GM10248 (cell line): ENCODE measurements at regions not wholly inside any gene's neighbourhood (a gene's known extent, or its start where the extent isn't known, plus 50 kb on each side); places are given as distances from the start of the nearest gene placed in this dataset.

Experiments
- CTCF ChIA-PET: fragments of 300-600 bp; sonication (Branson Sonifier 250); formaldehyde crosslinking; extraction: SDS; loops from one replicate; lab custom pipeline; 2021; ENCODE audit warnings: antibody characterized with exemption; lab: Yijun Ruan, JAX
- POLR2A ChIA-PET: fragments of 350-650 bp; sonication (Branson Sonifier 250); formaldehyde crosslinking; extraction: SDS; loops from one replicate; lab custom pipeline; 2020; ENCODE audit warnings: antibody characterized with exemption; lab: Yijun Ruan, JAX
- DNase-seq: peaks from one replicate; pipeline ENCODE4 v3.0.0; 2012; ENCODE audit errors: extremely low spot score
- CTCF ChIP-seq: IDR thresholded peaks from 2 replicates; pipeline ENCODE4 v1.5.1; 2012; ENCODE audit warnings: mild to moderate bottlenecking, low read depth; ENCODE audit errors: extremely low read depth, missing control alignments, control extremely low read depth

GRCh38 chr20:24207803-24208300, 219.3 kb upstream of the GGTLC1 start:
- ChIA-PET CTCF (interaction anchor here (1.3 to 1.5 kb wide), 2 partner anchors 11 to 16 kb away, joined by 3 to 5 read pairs; no protein-coding TSS in a partner anchor), POLR2A (no interaction called here)
- TF ChIP-seq CTCF: no peak
- DNase-seq: no peak

DNA sequence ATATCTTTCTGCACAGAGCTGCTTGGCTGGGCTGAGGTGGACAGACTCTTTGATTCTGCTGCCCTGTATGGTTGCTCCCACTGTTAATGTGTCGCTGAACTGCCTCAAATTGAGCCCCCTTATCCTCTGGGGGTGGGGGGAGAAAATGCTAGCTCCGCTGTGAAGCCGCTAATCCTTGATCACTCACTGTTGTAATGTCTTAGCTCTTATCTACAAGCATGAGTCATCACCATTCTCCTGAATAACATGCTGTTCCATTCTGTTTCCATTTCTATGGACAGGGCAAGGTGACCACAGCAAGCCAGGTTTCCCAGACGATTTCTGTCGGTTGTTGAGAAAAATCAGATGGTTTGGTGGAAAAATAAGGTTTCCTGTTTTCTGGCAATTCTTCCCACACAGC, 218.4 kb upstream of the GGTLC1 start:
- no peak for TF ChIP-seq CTCF
- CTCF ChIA-PET: interaction anchor here (1.3 to 1.5 kb wide), 2 partner anchors 10 to 17 kb away, joined by 3 to 5 read pairs; no protein-coding TSS in a partner anchor
- DNase-seq: no peak
- POLR2A ChIA-PET: no interaction called here

- no peak for DNase-seq
- TF ChIP-seq CTCF: no peak
- ChIA-PET POLR2A (no interaction called here), CTCF (interaction anchor here (1.2 to 1.5 kb wide), 2 partner anchors 26 to 43 kb away, joined by 3 to 4 read pairs; no protein-coding TSS in a partner anchor)
Measured at GRCh38 chr20:24203526-24204183, 215.1 kb upstream of the GGTLC1 start.

DNA sequence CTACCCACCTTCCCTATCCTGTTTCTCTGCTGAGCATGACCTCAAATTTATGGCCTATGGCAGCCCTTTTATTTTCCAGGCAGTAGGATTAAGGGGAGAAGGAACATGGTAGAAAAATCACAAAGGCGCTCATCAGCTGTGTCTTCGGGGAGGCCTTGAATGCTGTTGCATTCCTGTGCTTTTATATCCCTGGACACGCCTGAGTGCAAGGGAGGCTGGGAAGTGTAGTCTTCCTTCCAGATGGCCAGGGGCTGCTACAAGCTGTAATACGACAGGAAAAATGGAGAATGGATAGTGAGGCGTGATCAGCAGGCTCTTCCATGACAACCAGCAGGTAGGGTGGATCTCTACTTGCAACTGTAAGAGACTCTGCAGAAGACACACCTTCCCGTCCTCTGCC, 210.9 kb upstream of the GGTLC1 start:
- DNase-seq: no peak
- ChIA-PET CTCF (no interaction called here), POLR2A (no interaction called here)
- no peak for TF ChIP-seq CTCF

- POLR2A ChIA-PET: no interaction called here
- DNase-seq: no peak
- CTCF ChIA-PET: interaction anchor here (1.5 kb wide), 1 partner anchor 18 kb away, joined by 3 read pairs; no protein-coding TSS in a partner anchor
- no peak for TF ChIP-seq CTCF
Measured at GRCh38 chr20:24194143-24194542, 205.6 kb upstream of the GGTLC1 start.

DNA sequence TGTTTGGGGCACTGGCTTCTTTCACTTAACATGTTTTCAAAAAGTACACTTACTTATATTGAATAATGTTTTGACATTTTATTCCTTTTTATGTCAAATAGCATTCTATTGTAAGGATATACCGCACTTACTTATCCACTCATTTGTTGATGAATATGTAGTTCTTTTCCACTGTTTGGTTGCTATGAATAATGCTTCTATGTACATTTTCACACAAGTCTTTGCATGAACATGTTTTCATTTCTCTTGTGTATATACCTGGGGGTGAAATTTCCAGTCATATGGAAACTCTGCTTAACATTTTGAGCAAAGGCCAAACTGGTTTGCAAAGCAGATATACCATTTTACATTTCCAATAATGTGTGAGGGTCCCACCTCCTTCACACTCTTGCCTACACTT, 202.3 kb upstream of the GGTLC1 start:
- TF ChIP-seq CTCF: no peak
- CTCF ChIA-PET: no interaction called here
- DNase-seq: no peak
- POLR2A ChIA-PET: no interaction called here
